HepG2 (cell line): ENCODE measurements at regions not wholly inside any gene's neighbourhood (a gene's known extent, or its start where the extent isn't known, plus 50 kb on each side); places are given as distances from the start of the nearest gene placed in this dataset.

Source experiments
- ATAC-seq: fragments of 200-7000 bp; cut with Tn5 transposase; 3 replicates; pipeline ENCODE4 v1.9.1; 2020; ENCODE audit warnings: mild to moderate bottlenecking, moderate library complexity
- BruUV-seq: library from RNA; stranded (reverse); fragments of 400-500 nt; replicated peaks from 2 replicates; lab custom pipeline; 2021; lab: Mats Ljungman, UMichigan
- CTCF ChIA-PET: fragments of 300-600 bp; formaldehyde crosslinking; extraction: SDS; loops from one replicate; lab custom pipeline; 2021; ENCODE audit warnings: low total read pairs, inconsistent platforms, low intra/inter-chr PET ratio; lab: Yijun Ruan, JAX
- POLR2A ChIA-PET: fragments of 350-600 bp; sonication (Branson Sonifier 250); formaldehyde crosslinking; loops from one replicate; lab custom pipeline; 2020; ENCODE audit warnings: antibody characterized with exemption, inconsistent platforms; lab: Yijun Ruan, JAX
- DNase-seq: peaks from one replicate; pipeline ENCODE4 v3.0.0-alpha.2; 2015; ENCODE audit warnings: low spot score
- FAIRE-seq: peaks from 3 replicates; lab custom pipeline; 2011; peaks lifted over from hg19 to GRCh38; lab: Jason Lieb, UNC
- H2AFZ ChIP-seq: one replicate; pipeline ENCODE4 v1.6.1; 2011; ENCODE audit warnings: low read length, inconsistent platforms
- H3K27ac ChIP-seq: fragments of 300-600 bp; 3 replicates; pipeline ENCODE4 v1.8.0; 2011; ENCODE audit warnings: mixed run types, mild to moderate bottlenecking, mixed read lengths, low read length, inconsistent platforms; ENCODE audit not compliant: insufficient read depth; ENCODE audit errors: extremely low read length
- H3K27me3 ChIP-seq, 2 experiments: fragments of 200-600 bp in 1 of 2; 2 replicates in 1 of 2; 3 replicates in 1 of 2; pipeline versions ENCODE4 v1.6.0 to v1.8.0; 2011; ENCODE audit warnings: low read length in 2 of 2, mild to moderate bottlenecking in 2 of 2, moderate library complexity in 2 of 2, inconsistent platforms in 1 of 2; ENCODE audit not compliant: insufficient read depth in 2 of 2, control insufficient read depth in 1 of 2
- H3K36me3 ChIP-seq, 2 experiments: fragments of 200-600 bp in 1 of 2; replicated peaks in 1 of 2; 2 replicates in 1 of 2; 3 replicates in 1 of 2; pipeline versions ENCODE4 v1.5.1 to v1.8.0; 2011; ENCODE audit warnings: low read length in 2 of 2, inconsistent platforms in 1 of 2; ENCODE audit not compliant: insufficient read depth in 2 of 2, control insufficient read depth in 1 of 2
- H3K4me1 ChIP-seq: 2 replicates; pipeline ENCODE4 v1.5.1; 2012; ENCODE audit warnings: low read length, inconsistent platforms; ENCODE audit not compliant: insufficient read depth
- H3K4me2 ChIP-seq: 2 replicates; pipeline ENCODE4 v1.6.0; 2011; ENCODE audit warnings: low read depth, low read length, inconsistent platforms
- H3K4me3 ChIP-seq, 3 experiments: fragments of 200-600 bp in 1 of 3; sonication (generic), shearing (Covaris generic) in 1 of 3; replicated peaks in 1 of 3; 2 replicates each; pipeline ENCODE4 v1.5.1; 2011 to 2016; ENCODE audit warnings: low read length in 3 of 3, inconsistent platforms in 2 of 3, low read depth in 2 of 3, mild to moderate bottlenecking in 2 of 3, control low read depth in 1 of 3, mixed read lengths in 1 of 3; ENCODE audit not compliant: insufficient read depth in 1 of 3
- H3K79me2 ChIP-seq: one replicate; pipeline ENCODE4 v1.6.1; 2011; ENCODE audit warnings: low read length, inconsistent platforms; ENCODE audit not compliant: insufficient read depth
- H3K9ac ChIP-seq: 2 replicates; pipeline ENCODE4 v1.6.0; 2011; ENCODE audit warnings: mild to moderate bottlenecking, low read depth, low read length, inconsistent platforms; ENCODE audit not compliant: insufficient read depth
- H3K9me3 ChIP-seq: 2 replicates; pipeline ENCODE4 v1.5.1; 2012; ENCODE audit warnings: mild to moderate bottlenecking, low read length
- H4K20me1 ChIP-seq: 2 replicates; pipeline ENCODE4 v1.6.0; 2011; ENCODE audit warnings: inconsistent platforms, mild to moderate bottlenecking, low read length, moderate library complexity; ENCODE audit not compliant: insufficient read depth
- ZNF639 ChIP-seq: conservative IDR thresholded peaks from 2 replicates; pipeline ENCODE4 v1.6.1; 2018; ENCODE audit warnings: missing genetic modification reagents
- ZNF770 ChIP-seq: sonication (generic); formaldehyde crosslinking; IDR thresholded peaks from 2 replicates; pipeline ENCODE4 v1.5.0; 2020; ENCODE audit warnings: mild to moderate bottlenecking, missing genetic modification reagents
- WGBS: methylation state at CpG from one replicate; pipeline ENCODE4 v1.1.6; 2017; ENCODE audit warnings: low lambda C conversion rate; 5-methylcytosine and 5-hydroxymethylcytosine counted together
- in situ Hi-C: cut with HindIII; loops from 2 replicates; pipeline ENCODE4 v1.10.0; 2017; ENCODE audit warnings: low pct_unique_long_range_greater_than_20kb; ENCODE audit not compliant: extremely low pct_ligation_motif_present
- intact Hi-C: fragments of 100-400 bp; cut with micrococcal nuclease; formaldehyde crosslinking; loops from one replicate; pipeline ENCODE4 v1.10.0; 2022; ENCODE audit not compliant: unreplicated experiment

- Histone ChIP-seq H3K79me2 (no peaks in the 10 kb centered on the region), H3K9me3 (no peaks in the 10 kb centered on the region), H3K36me3 (no peaks in the 10 kb centered on the region), H3K4me1 (peaks cover 72% of the 10 kb centered on the region), H3K9ac (no peak overlapping the region), H3K4me3 (no peak overlapping the region), H3K27me3 (no peaks in the 10 kb centered on the region), H2AFZ (no peak overlapping the region), H3K27ac (no peak overlapping the region), H4K20me1 (no peaks in the 10 kb centered on the region), H3K4me2 (no peak overlapping the region)
- ATAC-seq (no peak), FAIRE-seq (no peak), DNase-seq (no peak)
- in situ Hi-C loops (no loop called here), intact Hi-C loops (no loop called here)
- CTCF ChIA-PET = no interaction called here
- POLR2A ChIA-PET = interaction anchor here (1.5 kb wide), 1 partner anchor 67 kb away, joined by 9 read pairs; the partner anchor contains the start of gene CITED4
- 88% methylated on average over 1 of the region's 1 CpG for WGBS
- TF ChIP-seq ZNF770 (peak; percentile 30; the same call in 1 of the 2 replicates), ZNF639 (CRISPR knock-in tag) (no peak)
- no TSS peak for BruUV-seq
Observed at GRCh38 chr1:40929155-40929554, 50.3 kb upstream of the CTPS1 start.
